ENCODE measurements at regions not wholly inside any gene's neighbourhood (a gene's known extent, or its start where the extent isn't known, plus 50 kb on each side); places are given as distances from the start of the nearest gene placed in this dataset.
"Not testable (repeated sequence)": the region's sequence is repeated elsewhere in the genome, so short reads cannot be mapped to it uniquely, and the experiment has no call there.

DNA sequence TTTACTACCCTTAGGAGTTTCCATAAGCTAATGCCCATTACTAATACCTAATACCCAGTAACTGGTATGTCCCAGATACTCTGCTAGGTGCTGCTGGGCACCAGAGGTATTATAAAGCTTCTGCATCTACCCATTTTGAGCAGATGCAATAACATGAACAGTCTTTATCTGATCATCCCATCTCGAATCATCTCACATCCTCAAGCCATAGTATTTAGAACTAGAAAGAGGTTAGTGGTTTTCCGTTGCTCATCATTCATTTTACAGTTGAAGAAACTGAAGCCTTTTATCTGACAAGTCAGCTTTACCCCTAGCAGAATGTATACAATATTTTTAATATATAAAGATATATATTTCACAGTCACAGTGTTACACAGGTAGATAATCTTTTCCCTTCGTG, 99.1 kb upstream of the TCF4 start:
- DNase-seq = no peak
- no peaks in the 10 kb centered on the region for H3K4me1 ChIP-seq
- no peaks in the 10 kb centered on the region for H3K36me3 ChIP-seq
- no peak overlapping the region for H3K4me3 ChIP-seq
- H3K27me3 ChIP-seq = no peaks in the 10 kb centered on the region
- ATAC-seq = no peak
- TF ChIP-seq POLR2A (IDR thresholded peaks at IDR 0.05) = no peak
- TF ChIP-seq, protein P1, sequence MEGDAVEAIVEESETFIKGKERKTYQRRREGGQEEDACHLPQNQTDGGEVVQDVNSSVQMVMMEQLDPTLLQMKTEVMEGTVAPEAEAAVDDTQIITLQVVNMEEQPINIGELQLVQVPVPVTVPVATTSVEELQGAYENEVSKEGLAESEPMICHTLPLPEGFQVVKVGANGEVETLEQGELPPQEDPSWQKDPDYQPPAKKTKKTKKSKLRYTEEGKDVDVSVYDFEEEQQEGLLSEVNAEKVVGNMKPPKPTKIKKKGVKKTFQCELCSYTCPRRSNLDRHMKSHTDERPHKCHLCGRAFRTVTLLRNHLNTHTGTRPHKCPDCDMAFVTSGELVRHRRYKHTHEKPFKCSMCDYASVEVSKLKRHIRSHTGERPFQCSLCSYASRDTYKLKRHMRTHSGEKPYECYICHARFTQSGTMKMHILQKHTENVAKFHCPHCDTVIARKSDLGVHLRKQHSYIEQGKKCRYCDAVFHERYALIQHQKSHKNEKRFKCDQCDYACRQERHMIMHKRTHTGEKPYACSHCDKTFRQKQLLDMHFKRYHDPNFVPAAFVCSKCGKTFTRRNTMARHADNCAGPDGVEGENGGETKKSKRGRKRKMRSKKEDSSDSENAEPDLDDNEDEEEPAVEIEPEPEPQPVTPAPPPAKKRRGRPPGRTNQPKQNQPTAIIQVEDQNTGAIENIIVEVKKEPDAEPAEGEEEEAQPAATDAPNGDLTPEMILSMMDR (IDR thresholded peaks at IDR 0.05) = no peak
- H3K27ac ChIP-seq = no peak overlapping the region
- no peaks in the 10 kb centered on the region for H3K9me3 ChIP-seq
- 85 to 91% (median 88%) methylated on average over 3 of the region's 3 CpGs for WGBS, 4 donors
- intact Hi-C loops (cut with DNase I) = no loop called here

DNA sequence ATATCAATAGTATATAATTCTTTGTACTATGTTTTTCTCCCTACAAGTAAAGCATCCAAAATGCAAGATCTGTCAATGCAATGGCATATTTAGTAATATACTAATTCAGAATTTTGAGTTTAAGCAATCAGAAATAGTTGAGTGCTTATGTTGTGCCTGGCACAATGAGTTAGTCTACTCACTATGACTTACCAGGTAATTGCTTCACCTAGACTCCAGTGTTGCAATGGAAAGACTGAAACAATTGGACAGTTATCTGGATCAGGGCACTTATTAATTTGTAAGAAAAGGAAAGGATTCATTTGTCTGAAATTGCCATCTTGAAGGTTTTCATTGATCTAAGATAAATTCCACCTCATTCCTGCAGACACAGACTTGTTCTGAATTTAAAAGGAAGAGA, 97.6 kb upstream of the TCF4 start:
- DNase-seq (no peak), ATAC-seq (no peak)
- no peaks in the 10 kb centered on the region for H3K4me1 ChIP-seq
- intact Hi-C loops (cut with DNase I) = no loop called here
- TF ChIP-seq, protein P1 (IDR thresholded peaks at IDR 0.05) = no peak
- TF ChIP-seq POLR2A (IDR thresholded peaks at IDR 0.05) = no peak
- H3K36me3 ChIP-seq = no peaks in the 10 kb centered on the region
- H3K27ac ChIP-seq = no peak overlapping the region
- H3K9me3 ChIP-seq = no peaks in the 10 kb centered on the region
- no peak overlapping the region for H3K4me3 ChIP-seq
- no peaks in the 10 kb centered on the region for H3K27me3 ChIP-seq

GRCh38 chr18:55672574-55673361, 84.8 kb upstream of the TCF4 start:
- TF ChIP-seq POLR2A (IDR thresholded peaks at IDR 0.05) = no peak
- TF ChIP-seq, protein P1 (IDR thresholded peaks at IDR 0.05) = no peak
- Histone ChIP-seq H3K27me3 (no peaks in the 10 kb centered on the region), H3K27ac (no peak overlapping the region), H3K4me3 (peak overlapping the region in 2 of 12 donors; percentile 8 to 21), H3K36me3 (no peaks in the 10 kb centered on the region), H3K9me3 (peaks cover 0 to 4% (median 0%) of the 10 kb centered on the region in 12 donors), H3K4me1 (peaks cover 0 to 13% (median 0%) of the 10 kb centered on the region in 12 donors)
- ATAC-seq = no peak
- DNase-seq = no peak
- intact Hi-C loops (cut with DNase I) = no loop called here
- WGBS, 4 donors = 38 to 49% (median 48%) methylated on average over 12 of the region's 12 CpGs

DNA sequence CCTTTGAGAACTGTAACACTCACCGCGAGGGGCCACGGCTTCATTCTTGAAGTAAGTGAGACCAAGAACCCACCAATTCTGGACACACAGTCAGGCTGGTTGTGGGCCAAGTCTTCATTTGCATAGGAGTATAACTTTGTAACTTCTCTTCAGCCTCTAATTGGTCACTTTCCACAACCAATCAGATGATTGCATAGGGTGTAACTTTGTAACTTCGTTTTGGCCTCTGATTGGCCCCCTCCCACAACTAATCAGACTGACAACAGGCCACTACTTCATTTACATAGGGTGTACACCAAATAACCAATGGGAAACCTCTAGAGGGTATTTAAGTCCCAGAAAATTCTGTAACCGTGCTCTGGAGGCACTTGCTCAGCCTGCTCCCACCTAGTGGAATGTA, 77.5 kb upstream of the TCF4 start:
- H3K27ac ChIP-seq = no peak overlapping the region
- no peaks in the 10 kb centered on the region for H3K27me3 ChIP-seq
- ATAC-seq (no peak), DNase-seq (no peak)
- TF ChIP-seq, protein P1 (IDR thresholded peaks at IDR 0.05) = no peak
- TF ChIP-seq POLR2A (IDR thresholded peaks at IDR 0.05) = no peak
- no peaks in the 10 kb centered on the region for H3K4me1 ChIP-seq
- H3K36me3 ChIP-seq = no peaks in the 10 kb centered on the region
- no peaks in the 10 kb centered on the region for H3K9me3 ChIP-seq
- H3K4me3 ChIP-seq = no peak overlapping the region
- intact Hi-C loops (cut with DNase I) = no loop called here
- WGBS, 4 donors = 93 to 97% (median 95%) methylated on average over 5 of the region's 5 CpGs

GRCh38 chr18:55664758-55665400, 76.9 kb upstream of the TCF4 start:
- DNase-seq; H3K9me3 ChIP-seq; H3K27me3 ChIP-seq; H3K36me3 ChIP-seq; H3K27ac ChIP-seq; H3K4me3 ChIP-seq; intact Hi-C loops (cut with DNase I); ATAC-seq; H3K4me1 ChIP-seq: not testable (repeated sequence)
- 95 to 98% (median 96%) methylated on average over 23 to 45 of the region's 45 CpGs for WGBS, 4 donors
